ENCODE measurements at regions not wholly inside any gene's neighbourhood (a gene's known extent, or its start where the extent isn't known, plus 50 kb on each side); places are given as distances from the start of the nearest gene placed in this dataset.

- no peak for DNase-seq (ENCODE audit: low spot score)
- in situ Hi-C loops (cut with HindIII; ENCODE audit: low sequenced_read_pairs), result no loop called here
Measured at GRCh38 chr4:34194585-34194984, 2049.7 kb downstream of the ARAP2 start.

- in situ Hi-C loops (cut with HindIII; ENCODE audit: low sequenced_read_pairs), result no loop called here
- DNase-seq (ENCODE audit: low spot score), result no peak
Measured at GRCh38 chr4:34196375-34196774, 2047.9 kb downstream of the ARAP2 start.

- DNase-seq (ENCODE audit: low spot score), result no peak
- in situ Hi-C loops (cut with HindIII; ENCODE audit: low sequenced_read_pairs), result no loop called here
Measured at GRCh38 chr4:34198966-34199365, 2045.3 kb downstream of the ARAP2 start.

GRCh38 chr4:34200535-34200934 lies 2043.8 kb downstream of the ARAP2 start:
- no peak for DNase-seq (ENCODE audit: low spot score)
- in situ Hi-C loops (cut with HindIII; ENCODE audit: low sequenced_read_pairs), result no loop called here

GRCh38 chr4:34202154-34202553 lies 2042.2 kb downstream of the ARAP2 start:
- in situ Hi-C loops (cut with HindIII; ENCODE audit: low sequenced_read_pairs), result no loop called here
- DNase-seq (ENCODE audit: low spot score), result no peak

- DNase-seq (ENCODE audit: low spot score), result no peak
- in situ Hi-C loops (cut with HindIII; ENCODE audit: low sequenced_read_pairs), result no loop called here
Measured at GRCh38 chr4:34220601-34221000, 2023.7 kb downstream of the ARAP2 start.

- in situ Hi-C loops (cut with HindIII; ENCODE audit: low sequenced_read_pairs), result no loop called here
- DNase-seq (ENCODE audit: low spot score), result no peak
Measured at GRCh38 chr4:34221986-34222385, 2022.3 kb downstream of the ARAP2 start.

- in situ Hi-C loops (cut with HindIII; ENCODE audit: low sequenced_read_pairs), result no loop called here
Measured at GRCh38 chr4:34236118-34236517, 2008.2 kb downstream of the ARAP2 start.

GRCh38 chr4:34245276-34245675 lies 1999.0 kb downstream of the ARAP2 start:
- no peak for DNase-seq (ENCODE audit: low spot score)
- in situ Hi-C loops (cut with HindIII; ENCODE audit: low sequenced_read_pairs), result no loop called here

More at GRCh38 chr4:34236118-34236517, 2008.2 kb downstream of the ARAP2 start:
- DNase-seq (ENCODE audit: low spot score), result no peak

- no peak for DNase-seq (ENCODE audit: low spot score)
- in situ Hi-C loops (cut with HindIII; ENCODE audit: low sequenced_read_pairs), result no loop called here
Measured at GRCh38 chr4:34250562-34250961, 1993.8 kb downstream of the ARAP2 start.

- no peak for DNase-seq (ENCODE audit: low spot score)
- in situ Hi-C loops (cut with HindIII; ENCODE audit: low sequenced_read_pairs), result no loop called here
Measured at GRCh38 chr4:34253239-34253638, 1991.1 kb downstream of the ARAP2 start.

GRCh38 chr4:34258176-34258575 lies 1986.1 kb downstream of the ARAP2 start:
- no peak for DNase-seq (ENCODE audit: low spot score)
- in situ Hi-C loops (cut with HindIII; ENCODE audit: low sequenced_read_pairs), result no loop called here

GRCh38 chr4:34261799-34262314 lies 1982.5 kb downstream of the ARAP2 start:
- in situ Hi-C loops (cut with HindIII; ENCODE audit: low sequenced_read_pairs), result no loop called here
- no peak for DNase-seq (ENCODE audit: low spot score)

- in situ Hi-C loops (cut with HindIII; ENCODE audit: low sequenced_read_pairs), result no loop called here
Measured at GRCh38 chr4:34269613-34270012, 1974.7 kb downstream of the ARAP2 start.

GRCh38 chr4:34271479-34272355 lies 1972.6 kb downstream of the ARAP2 start:
- no peak for DNase-seq (ENCODE audit: low spot score)
- in situ Hi-C loops (cut with HindIII; ENCODE audit: low sequenced_read_pairs), result no loop called here

More at GRCh38 chr4:34269613-34270012, 1974.7 kb downstream of the ARAP2 start:
- DNase-seq (ENCODE audit: low spot score), result no peak

GRCh38 chr4:34279011-34279410 lies 1965.3 kb downstream of the ARAP2 start:
- in situ Hi-C loops (cut with HindIII; ENCODE audit: low sequenced_read_pairs), result no loop called here
- no peak for DNase-seq (ENCODE audit: low spot score)

- in situ Hi-C loops (cut with HindIII; ENCODE audit: low sequenced_read_pairs), result no loop called here
- DNase-seq (ENCODE audit: low spot score), result no peak
Measured at GRCh38 chr4:34280131-34280530, 1964.2 kb downstream of the ARAP2 start.

GRCh38 chr4:34281826-34282225 lies 1962.5 kb downstream of the ARAP2 start:
- in situ Hi-C loops (cut with HindIII; ENCODE audit: low sequenced_read_pairs), result no loop called here
- no peak for DNase-seq (ENCODE audit: low spot score)

GRCh38 chr4:34289489-34289888 lies 1954.8 kb downstream of the ARAP2 start:
- in situ Hi-C loops (cut with HindIII; ENCODE audit: low sequenced_read_pairs), result no loop called here
- DNase-seq (ENCODE audit: low spot score), result no peak

GRCh38 chr4:34289962-34290361 lies 1954.4 kb downstream of the ARAP2 start:
- in situ Hi-C loops (cut with HindIII; ENCODE audit: low sequenced_read_pairs), result no loop called here
- DNase-seq (ENCODE audit: low spot score), result no peak

- DNase-seq (ENCODE audit: low spot score), result no peak
- in situ Hi-C loops (cut with HindIII; ENCODE audit: low sequenced_read_pairs), result no loop called here
Measured at GRCh38 chr4:34293459-34293858, 1950.9 kb downstream of the ARAP2 start.

Measured in G401 (cell line).